HEK293 (cell line): ENCODE measurements at regions not wholly inside any gene's neighbourhood (a gene's known extent, or its start where the extent isn't known, plus 50 kb on each side); places are given as distances from the start of the nearest gene placed in this dataset.

Source experiments
- CTCF ChIA-PET: fragments of 350-600 bp; formaldehyde crosslinking; extraction: SDS; loops from one replicate; lab custom pipeline; 2021; ENCODE audit warnings: antibody characterized with exemption; lab: Yijun Ruan, JAX
- POLR2A ChIA-PET: fragments of 300-600 bp; formaldehyde crosslinking; extraction: SDS; loops from one replicate; lab custom pipeline; 2020; ENCODE audit warnings: antibody characterized with exemption, inconsistent platforms; lab: Yijun Ruan, JAX
- H3K27ac ChIP-seq: fragments of 200-500 bp; sonication (Bioruptor generic); 2 replicates; pipeline ENCODE4 v1.5.1; 2014; ENCODE audit warnings: low read depth, low read length, control low read depth, inconsistent platforms; ENCODE audit errors: extremely low read depth
- H3K36me3 ChIP-seq, 2 experiments: fragments of 200-500 bp in 1 of 2; sonication (Bioruptor generic) in 1 of 2; 1 replicate in 1 of 2; 2 replicates in 1 of 2; pipeline ENCODE4 v1.5.1; 2014 to 2017; ENCODE audit warnings: inconsistent platforms in 2 of 2, low read length in 2 of 2; ENCODE audit not compliant: control insufficient read depth in 2 of 2, insufficient read depth in 1 of 2
- H3K4me1 ChIP-seq: fragments of 200-500 bp; sonication (Bioruptor generic); 2 replicates; pipeline ENCODE4 v1.5.1; 2014; ENCODE audit warnings: mild to moderate bottlenecking, low read length, inconsistent platforms; ENCODE audit not compliant: control insufficient read depth, insufficient read depth
- H3K4me3 ChIP-seq: 2 replicates; pipeline ENCODE4 v1.5.1; 2011; ENCODE audit warnings: low read depth, mild to moderate bottlenecking, control low read depth, low read length, moderate library complexity
- H3K9me3 ChIP-seq: fragments of 200-500 bp; sonication (Bioruptor generic); 2 replicates; pipeline ENCODE4 v1.5.1; 2014; ENCODE audit warnings: low read depth, low read length, inconsistent platforms; ENCODE audit not compliant: control insufficient read depth, insufficient read depth
- GLI2 ChIP-seq: fragments of 450-650 bp; formaldehyde crosslinking; IDR thresholded peaks from 2 replicates; pipeline ENCODE4; 2017; ENCODE audit warnings: missing biosample characterization, missing genetic modification characterization, low read depth, borderline replicate concordance
- KLF10 ChIP-seq: fragments of 450-650 bp; IDR thresholded peaks from 2 replicates; pipeline ENCODE4 v1.5.1; 2018; ENCODE audit warnings: missing biosample characterization, mild to moderate bottlenecking, missing genetic modification characterization
- REPIN1 ChIP-seq: fragments of 450-650 bp; formaldehyde crosslinking; IDR thresholded peaks from 2 replicates; pipeline ENCODE4 v1.5.1; 2017; ENCODE audit warnings: missing biosample characterization, missing genetic modification characterization, low read depth
- ZBTB20 ChIP-seq: fragments of 450-650 bp; formaldehyde crosslinking; IDR thresholded peaks from 2 replicates; pipeline ENCODE4 v1.5.1; 2016; ENCODE audit warnings: missing biosample characterization, missing genetic modification characterization
- ZBTB21 ChIP-seq: fragments of 450-650 bp; formaldehyde crosslinking; IDR thresholded peaks from 2 replicates; pipeline ENCODE4 v1.5.1; 2017; ENCODE audit warnings: missing biosample characterization, missing genetic modification characterization
- ZBTB8A ChIP-seq: fragments of 450-650 bp; formaldehyde crosslinking; IDR thresholded peaks from 2 replicates; pipeline ENCODE4 v1.5.1; 2016; ENCODE audit warnings: missing biosample characterization, missing genetic modification characterization
- ZIC2 ChIP-seq: fragments of 450-650 bp; formaldehyde crosslinking; IDR thresholded peaks from 2 replicates; pipeline ENCODE4 v1.5.1; 2016; ENCODE audit warnings: missing biosample characterization, missing genetic modification characterization
- ZNF146 ChIP-seq: fragments of 450-650 bp; formaldehyde crosslinking; IDR thresholded peaks from 2 replicates; pipeline ENCODE4 v1.5.1; 2016; ENCODE audit warnings: missing biosample characterization, missing genetic modification characterization
- ZNF157 ChIP-seq: fragments of 450-650 bp; formaldehyde crosslinking; IDR thresholded peaks from 2 replicates; pipeline ENCODE4 v1.5.1; 2016; ENCODE audit warnings: missing biosample characterization, missing genetic modification characterization
- ZNF239 ChIP-seq: fragments of 450-650 bp; formaldehyde crosslinking; IDR thresholded peaks from 2 replicates; pipeline ENCODE4 v1.5.1; 2016; ENCODE audit warnings: missing biosample characterization, missing genetic modification characterization
- ZNF274 ChIP-seq, 2 experiments: fragments of 200-500 bp in 1 of 2; fragments of 450-650 bp in 1 of 2; sonication (Bioruptor generic) in 1 of 2; formaldehyde crosslinking in 1 of 2; IDR thresholded peaks; 2 replicates each; pipeline versions ENCODE4 v1.5.1 to v1.6.1; 2014 to 2016; ENCODE audit warnings: borderline replicate concordance in 1 of 2, inconsistent platforms in 1 of 2, low read length in 1 of 2, missing biosample characterization in 1 of 2, missing genetic modification characterization in 1 of 2
- ZNF354C ChIP-seq: fragments of 450-650 bp; formaldehyde crosslinking; IDR thresholded peaks from 2 replicates; pipeline ENCODE4 v1.5.1; 2016; ENCODE audit warnings: missing biosample characterization, missing genetic modification characterization, low read depth, borderline replicate concordance
- ZNF391 ChIP-seq: fragments of 450-650 bp; formaldehyde crosslinking; IDR thresholded peaks from 2 replicates; pipeline ENCODE4 v1.5.1; 2016; ENCODE audit warnings: low read depth, missing biosample characterization, missing genetic modification characterization, borderline replicate concordance
- ZNF549 ChIP-seq: fragments of 450-650 bp; IDR thresholded peaks from 2 replicates; pipeline ENCODE4 v1.5.1; 2018; ENCODE audit warnings: missing biosample characterization, missing genetic modification characterization, mild to moderate bottlenecking, inconsistent platforms, moderate library complexity
- ZNF596 ChIP-seq: fragments of 450-650 bp; IDR thresholded peaks from 2 replicates; pipeline ENCODE4 v1.5.0; 2018; ENCODE audit warnings: missing biosample characterization, mild to moderate bottlenecking, missing genetic modification characterization, moderate library complexity
- ZSCAN23 ChIP-seq: fragments of 450-650 bp; formaldehyde crosslinking; IDR thresholded peaks from 2 replicates; pipeline ENCODE4 v1.5.1; 2016; ENCODE audit warnings: missing biosample characterization, missing genetic modification characterization
- TF ChIP-seq, protein P1 (sequence below): fragments of 450-650 bp; formaldehyde crosslinking; IDR thresholded peaks from 2 replicates; pipeline ENCODE4 v1.5.1; 2016; ENCODE audit warnings: missing biosample characterization, missing genetic modification characterization
- TF ChIP-seq, protein P2 (sequence below): fragments of 450-650 bp; formaldehyde crosslinking; IDR thresholded peaks from 2 replicates; pipeline ENCODE4 v1.5.1; 2016; ENCODE audit warnings: missing biosample characterization, missing genetic modification characterization
- TF ChIP-seq, protein P3 (sequence below): fragments of 450-650 bp; IDR thresholded peaks from 2 replicates; pipeline ENCODE4 v1.5.1; 2018; ENCODE audit warnings: missing biosample characterization, mild to moderate bottlenecking, missing genetic modification characterization
- TF ChIP-seq, protein P4 (sequence below): fragments of 450-650 bp; formaldehyde crosslinking; IDR thresholded peaks from 2 replicates; pipeline ENCODE4 v1.5.1; 2016; ENCODE audit warnings: missing biosample characterization, missing genetic modification characterization
- TF ChIP-seq, protein P5 (sequence below): fragments of 450-650 bp; formaldehyde crosslinking; IDR thresholded peaks from 2 replicates; pipeline ENCODE4 v1.5.1; 2017; ENCODE audit warnings: missing biosample characterization, missing genetic modification characterization
- TF ChIP-seq, protein P6 (sequence below): fragments of 450-650 bp; formaldehyde crosslinking; IDR thresholded peaks from 2 replicates; pipeline ENCODE4 v1.5.1; 2016; ENCODE audit warnings: missing biosample characterization, missing genetic modification characterization
- TF ChIP-seq, protein P7 (sequence below): fragments of 450-650 bp; formaldehyde crosslinking; IDR thresholded peaks from 2 replicates; pipeline ENCODE4 v1.5.1; 2016; ENCODE audit warnings: missing biosample characterization, missing genetic modification characterization

DNA sequence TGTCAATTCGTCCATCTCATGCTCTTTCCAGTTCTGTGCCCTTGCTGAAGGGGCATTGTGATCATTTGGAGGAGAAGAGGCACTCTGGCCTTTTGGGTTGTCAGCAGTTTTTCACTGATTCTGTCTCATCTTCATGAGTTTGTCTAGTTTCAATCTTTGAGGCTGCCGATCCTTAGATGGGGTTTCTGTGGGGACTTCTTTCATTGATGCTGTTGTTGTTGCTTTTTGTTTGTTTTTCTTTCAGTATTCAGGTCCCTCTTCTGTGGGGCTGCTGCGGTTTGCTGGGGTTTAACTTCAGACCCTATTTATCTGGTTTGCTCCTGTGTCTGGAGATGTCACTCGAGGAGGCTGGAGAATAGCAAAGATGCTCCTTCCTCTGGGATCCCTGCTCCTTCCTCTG is 224.3 kb downstream of the JRKL start:
- Histone ChIP-seq H3K4me3 (no peak overlapping the region), H3K9me3 (no peaks in the 10 kb centered on the region), H3K27ac (no peak overlapping the region), H3K36me3 (no peaks in the 10 kb centered on the region), H3K4me1 (no peaks in the 10 kb centered on the region)
- POLR2A ChIA-PET: no interaction called here
- TF ChIP-seq ZNF146 (tag by site-specific recombination) (no peak), ZBTB20 (tag by site-specific recombination) (no peak), ZNF596 (no peak), ZBTB8A (tag by site-specific recombination) (no peak), ZNF274 (IDR thresholded peaks at IDR 0.05; ENCODE audit: low read length) (no peak), ZNF274 (tag by site-specific recombination; IDR thresholded peaks at IDR 0.05; ENCODE audit: borderline replicate concordance) (no peak), ZNF239 (tag by site-specific recombination) (no peak), ZNF354C (tag by site-specific recombination) (no peak), ZNF157 (tag by site-specific recombination) (no peak), ZNF391 (tag by site-specific recombination) (no peak), ZIC2 (no peak)
- TF ChIP-seq, protein P1, sequence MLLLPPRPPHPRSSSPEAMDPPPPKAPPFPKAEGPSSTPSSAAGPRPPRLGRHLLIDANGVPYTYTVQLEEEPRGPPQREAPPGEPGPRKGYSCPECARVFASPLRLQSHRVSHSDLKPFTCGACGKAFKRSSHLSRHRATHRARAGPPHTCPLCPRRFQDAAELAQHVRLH (tag by site-specific recombination): no peak
- CTCF ChIA-PET: no interaction called here

DNA sequence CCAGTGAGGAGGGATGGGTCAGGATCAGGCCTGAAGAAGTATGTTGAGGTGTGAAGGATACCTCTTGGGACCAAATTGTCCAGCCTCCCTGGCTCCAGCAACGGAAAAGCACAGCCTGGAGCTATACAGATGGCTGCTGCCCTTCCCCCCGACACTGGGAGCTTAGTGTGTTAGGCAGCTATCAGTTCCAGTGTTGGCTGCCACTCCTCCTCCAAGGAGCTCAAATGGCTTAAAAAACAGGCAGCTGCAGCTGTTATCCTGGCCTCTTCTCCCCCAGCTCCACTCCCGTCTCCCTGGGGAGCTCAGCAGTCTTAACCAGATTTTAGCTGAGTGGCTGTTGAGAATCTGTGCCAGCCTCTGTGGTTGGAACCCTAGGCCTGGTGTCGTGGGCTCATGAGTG is 225.0 kb downstream of the JRKL start:
- H3K4me3 ChIP-seq: no peak overlapping the region
- CTCF ChIA-PET: no interaction called here
- POLR2A ChIA-PET: no interaction called here
- TF ChIP-seq, protein P2, sequence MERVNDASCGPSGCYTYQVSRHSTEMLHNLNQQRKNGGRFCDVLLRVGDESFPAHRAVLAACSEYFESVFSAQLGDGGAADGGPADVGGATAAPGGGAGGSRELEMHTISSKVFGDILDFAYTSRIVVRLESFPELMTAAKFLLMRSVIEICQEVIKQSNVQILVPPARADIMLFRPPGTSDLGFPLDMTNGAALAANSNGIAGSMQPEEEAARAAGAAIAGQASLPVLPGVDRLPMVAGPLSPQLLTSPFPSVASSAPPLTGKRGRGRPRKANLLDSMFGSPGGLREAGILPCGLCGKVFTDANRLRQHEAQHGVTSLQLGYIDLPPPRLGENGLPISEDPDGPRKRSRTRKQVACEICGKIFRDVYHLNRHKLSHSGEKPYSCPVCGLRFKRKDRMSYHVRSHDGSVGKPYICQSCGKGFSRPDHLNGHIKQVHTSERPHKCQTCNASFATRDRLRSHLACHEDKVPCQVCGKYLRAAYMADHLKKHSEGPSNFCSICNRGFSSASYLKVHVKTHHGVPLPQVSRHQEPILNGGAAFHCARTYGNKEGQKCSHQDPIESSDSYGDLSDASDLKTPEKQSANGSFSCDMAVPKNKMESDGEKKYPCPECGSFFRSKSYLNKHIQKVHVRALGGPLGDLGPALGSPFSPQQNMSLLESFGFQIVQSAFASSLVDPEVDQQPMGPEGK (tag by site-specific recombination): no peak
- TF ChIP-seq, protein P3, sequence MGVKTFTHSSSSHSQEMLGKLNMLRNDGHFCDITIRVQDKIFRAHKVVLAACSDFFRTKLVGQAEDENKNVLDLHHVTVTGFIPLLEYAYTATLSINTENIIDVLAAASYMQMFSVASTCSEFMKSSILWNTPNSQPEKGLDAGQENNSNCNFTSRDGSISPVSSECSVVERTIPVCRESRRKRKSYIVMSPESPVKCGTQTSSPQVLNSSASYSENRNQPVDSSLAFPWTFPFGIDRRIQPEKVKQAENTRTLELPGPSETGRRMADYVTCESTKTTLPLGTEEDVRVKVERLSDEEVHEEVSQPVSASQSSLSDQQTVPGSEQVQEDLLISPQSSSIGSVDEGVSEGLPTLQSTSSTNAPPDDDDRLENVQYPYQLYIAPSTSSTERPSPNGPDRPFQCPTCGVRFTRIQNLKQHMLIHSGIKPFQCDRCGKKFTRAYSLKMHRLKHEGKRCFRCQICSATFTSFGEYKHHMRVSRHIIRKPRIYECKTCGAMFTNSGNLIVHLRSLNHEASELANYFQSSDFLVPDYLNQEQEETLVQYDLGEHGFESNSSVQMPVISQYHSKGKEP (tag by site-specific recombination): no peak
- TF ChIP-seq KLF10: no peak
- TF ChIP-seq, protein P4, sequence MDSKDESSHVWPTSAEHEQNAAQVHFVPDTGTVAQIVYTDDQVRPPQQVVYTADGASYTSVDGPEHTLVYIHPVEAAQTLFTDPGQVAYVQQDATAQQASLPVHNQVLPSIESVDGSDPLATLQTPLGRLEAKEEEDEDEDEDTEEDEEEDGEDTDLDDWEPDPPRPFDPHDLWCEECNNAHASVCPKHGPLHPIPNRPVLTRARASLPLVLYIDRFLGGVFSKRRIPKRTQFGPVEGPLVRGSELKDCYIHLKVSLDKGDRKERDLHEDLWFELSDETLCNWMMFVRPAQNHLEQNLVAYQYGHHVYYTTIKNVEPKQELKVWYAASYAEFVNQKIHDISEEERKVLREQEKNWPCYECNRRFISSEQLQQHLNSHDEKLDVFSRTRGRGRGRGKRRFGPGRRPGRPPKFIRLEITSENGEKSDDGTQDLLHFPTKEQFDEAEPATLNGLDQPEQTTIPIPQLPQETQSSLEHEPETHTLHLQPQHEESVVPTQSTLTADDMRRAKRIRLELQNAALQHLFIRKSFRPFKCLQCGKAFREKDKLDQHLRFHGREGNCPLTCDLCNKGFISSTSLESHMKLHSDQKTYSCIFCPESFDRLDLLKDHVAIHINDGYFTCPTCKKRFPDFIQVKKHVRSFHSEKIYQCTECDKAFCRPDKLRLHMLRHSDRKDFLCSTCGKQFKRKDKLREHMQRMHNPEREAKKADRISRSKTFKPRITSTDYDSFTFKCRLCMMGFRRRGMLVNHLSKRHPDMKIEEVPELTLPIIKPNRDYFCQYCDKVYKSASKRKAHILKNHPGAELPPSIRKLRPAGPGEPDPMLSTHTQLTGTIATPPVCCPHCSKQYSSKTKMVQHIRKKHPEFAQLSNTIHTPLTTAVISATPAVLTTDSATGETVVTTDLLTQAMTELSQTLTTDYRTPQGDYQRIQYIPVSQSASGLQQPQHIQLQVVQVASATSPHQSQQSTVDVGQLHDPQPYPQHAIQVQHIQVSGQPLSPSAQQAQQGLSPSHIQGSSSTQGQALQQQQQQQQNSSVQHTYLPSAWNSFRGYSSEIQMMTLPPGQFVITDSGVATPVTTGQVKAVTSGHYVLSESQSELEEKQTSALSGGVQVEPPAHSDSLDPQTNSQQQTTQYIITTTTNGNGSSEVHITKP: no peak
- no peak for TF ChIP-seq ZSCAN23 (tag by site-specific recombination)
- TF ChIP-seq, protein P5, sequence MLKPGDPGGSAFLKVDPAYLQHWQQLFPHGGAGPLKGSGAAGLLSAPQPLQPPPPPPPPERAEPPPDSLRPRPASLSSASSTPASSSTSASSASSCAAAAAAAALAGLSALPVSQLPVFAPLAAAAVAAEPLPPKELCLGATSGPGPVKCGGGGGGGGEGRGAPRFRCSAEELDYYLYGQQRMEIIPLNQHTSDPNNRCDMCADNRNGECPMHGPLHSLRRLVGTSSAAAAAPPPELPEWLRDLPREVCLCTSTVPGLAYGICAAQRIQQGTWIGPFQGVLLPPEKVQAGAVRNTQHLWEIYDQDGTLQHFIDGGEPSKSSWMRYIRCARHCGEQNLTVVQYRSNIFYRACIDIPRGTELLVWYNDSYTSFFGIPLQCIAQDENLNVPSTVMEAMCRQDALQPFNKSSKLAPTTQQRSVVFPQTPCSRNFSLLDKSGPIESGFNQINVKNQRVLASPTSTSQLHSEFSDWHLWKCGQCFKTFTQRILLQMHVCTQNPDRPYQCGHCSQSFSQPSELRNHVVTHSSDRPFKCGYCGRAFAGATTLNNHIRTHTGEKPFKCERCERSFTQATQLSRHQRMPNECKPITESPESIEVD (tag by site-specific recombination): no peak
- no peak for TF ChIP-seq ZNF549 (tag by site-specific recombination)
- TF ChIP-seq REPIN1: no peak
- TF ChIP-seq, protein P6, sequence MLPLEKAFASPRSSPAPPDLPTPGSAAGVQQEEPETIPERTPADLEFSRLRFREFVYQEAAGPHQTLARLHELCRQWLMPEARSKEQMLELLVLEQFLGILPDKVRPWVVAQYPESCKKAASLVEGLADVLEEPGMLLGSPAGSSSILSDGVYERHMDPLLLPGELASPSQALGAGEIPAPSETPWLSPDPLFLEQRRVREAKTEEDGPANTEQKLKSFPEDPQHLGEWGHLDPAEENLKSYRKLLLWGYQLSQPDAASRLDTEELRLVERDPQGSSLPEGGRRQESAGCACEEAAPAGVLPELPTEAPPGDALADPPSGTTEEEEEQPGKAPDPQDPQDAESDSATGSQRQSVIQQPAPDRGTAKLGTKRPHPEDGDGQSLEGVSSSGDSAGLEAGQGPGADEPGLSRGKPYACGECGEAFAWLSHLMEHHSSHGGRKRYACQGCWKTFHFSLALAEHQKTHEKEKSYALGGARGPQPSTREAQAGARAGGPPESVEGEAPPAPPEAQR (tag by site-specific recombination): no peak
- no peak for TF ChIP-seq ZNF146 (tag by site-specific recombination)
- no peak for TF ChIP-seq GLI2 (tag by site-specific recombination)
- TF ChIP-seq, protein P7, sequence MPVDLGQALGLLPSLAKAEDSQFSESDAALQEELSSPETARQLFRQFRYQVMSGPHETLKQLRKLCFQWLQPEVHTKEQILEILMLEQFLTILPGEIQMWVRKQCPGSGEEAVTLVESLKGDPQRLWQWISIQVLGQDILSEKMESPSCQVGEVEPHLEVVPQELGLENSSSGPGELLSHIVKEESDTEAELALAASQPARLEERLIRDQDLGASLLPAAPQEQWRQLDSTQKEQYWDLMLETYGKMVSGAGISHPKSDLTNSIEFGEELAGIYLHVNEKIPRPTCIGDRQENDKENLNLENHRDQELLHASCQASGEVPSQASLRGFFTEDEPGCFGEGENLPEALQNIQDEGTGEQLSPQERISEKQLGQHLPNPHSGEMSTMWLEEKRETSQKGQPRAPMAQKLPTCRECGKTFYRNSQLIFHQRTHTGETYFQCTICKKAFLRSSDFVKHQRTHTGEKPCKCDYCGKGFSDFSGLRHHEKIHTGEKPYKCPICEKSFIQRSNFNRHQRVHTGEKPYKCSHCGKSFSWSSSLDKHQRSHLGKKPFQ (tag by site-specific recombination): no peak
- TF ChIP-seq ZBTB21: no peak

More for the DNA sequence above, 225.0 kb downstream of the JRKL start:
- H3K27ac ChIP-seq: no peak overlapping the region
- no peaks in the 10 kb centered on the region for H3K36me3 ChIP-seq
- no peaks in the 10 kb centered on the region for H3K9me3 ChIP-seq
- no peaks in the 10 kb centered on the region for H3K4me1 ChIP-seq
